ENCODE measurements at regions not wholly inside any gene's neighbourhood (a gene's known extent, or its start where the extent isn't known, plus 50 kb on each side); places are given as distances from the start of the nearest gene placed in this dataset.

GRCh38 chr12:66822961-66823360, 144.1 kb upstream of the GRIP1 start:
- TF ChIP-seq CTCF (IDR thresholded peaks at IDR 0.05), result no peak
- TF ChIP-seq POLR2A (IDR thresholded peaks at IDR 0.05), result no peak

All from lower leg skin (tissue), 3 donors.